K562 (cell line): ENCODE measurements at regions not wholly inside any gene's neighbourhood (a gene's known extent, or its start where the extent isn't known, plus 50 kb on each side); places are given as distances from the start of the nearest gene placed in this dataset.

Experiments
- ATAC-seq: fragments of 200-7000 bp; cut with Tn5 transposase; 3 replicates; pipeline ENCODE4 v1.9.1; 2020; ENCODE audit warnings: moderate library complexity
- BruUV-seq: library from RNA; stranded (reverse); fragments of 400-500 nt; replicated peaks from 2 replicates; lab custom pipeline; 2021; lab: Mats Ljungman, UMichigan
- CTCF ChIA-PET: fragments of 300-600 bp; formaldehyde crosslinking; extraction: SDS; loops from one replicate; lab custom pipeline; 2021; ENCODE audit warnings: low intra/inter-chr PET ratio; lab: Yijun Ruan, JAX
- POLR2A ChIA-PET: fragments of 300-600, 350-650 bp; sonication (Branson Sonifier 250); formaldehyde crosslinking; extraction: SDS; loops from one replicate; lab custom pipeline; 2021; ENCODE audit warnings: antibody characterized with exemption, inconsistent platforms; lab: Yijun Ruan, JAX
- DNase-seq, 4 experiments: peaks; one replicate each; pipeline versions ENCODE4 v3.0.0 to v3.0.0-alpha.2; 2011 to 2018; ENCODE audit warnings: low spot score in 3 of 4, mixed read lengths in 3 of 4; ENCODE audit errors: extremely low read depth in 1 of 4
- FAIRE-seq: peaks from 2 replicates; lab custom pipeline; 2011; peaks lifted over from hg19 to GRCh38; lab: Jason Lieb, UNC
- H2AFZ ChIP-seq: 2 replicates; pipeline ENCODE4 v1.6.0; 2011; ENCODE audit warnings: low read depth, low read length, control low read depth, inconsistent platforms
- H3K27ac ChIP-seq: fragments of 200-600 bp; 3 replicates; pipeline ENCODE4 v1.8.0; 2011; ENCODE audit warnings: low read depth, mild to moderate bottlenecking, control low read depth, inconsistent platforms, low read length, moderate library complexity, mixed read lengths; ENCODE audit errors: extremely low read depth
- H3K27me3 ChIP-seq, 2 experiments: fragments of 300-600 bp in 1 of 2; 2 replicates in 1 of 2; 3 replicates in 1 of 2; pipeline versions ENCODE4 v1.6.0 to v1.8.0; 2011; ENCODE audit warnings: inconsistent platforms in 2 of 2, low read length in 2 of 2, mild to moderate bottlenecking in 1 of 2, mixed read lengths in 1 of 2, moderate library complexity in 1 of 2; ENCODE audit not compliant: control insufficient read depth in 2 of 2, insufficient read depth in 2 of 2
- H3K36me3 ChIP-seq: fragments of 300-600 bp; 3 replicates; pipeline ENCODE4 v1.8.0; 2011; ENCODE audit warnings: mild to moderate bottlenecking, low read length, inconsistent platforms; ENCODE audit not compliant: control insufficient read depth, insufficient read depth
- H3K4me1 ChIP-seq, 2 experiments: fragments of 200-600 bp in 1 of 2; replicated peaks in 1 of 2; 2 replicates in 1 of 2; 3 replicates in 1 of 2; pipeline versions ENCODE4 v1.5.1 to v1.8.0; 2011; ENCODE audit warnings: inconsistent platforms in 2 of 2, low read length in 2 of 2, mild to moderate bottlenecking in 1 of 2, mixed read lengths in 1 of 2, moderate library complexity in 1 of 2; ENCODE audit not compliant: control insufficient read depth in 2 of 2, insufficient read depth in 2 of 2
- H3K4me2 ChIP-seq: 2 replicates; pipeline ENCODE4 v1.6.1; 2011; ENCODE audit warnings: low read length, control low read depth, inconsistent platforms, mixed read lengths; ENCODE audit not compliant: insufficient read depth
- H3K4me3 ChIP-seq: fragments of 200-600 bp; sonication (generic), shearing (Covaris generic); 2 replicates; pipeline ENCODE4 v1.5.1; 2016; ENCODE audit warnings: control low read depth, inconsistent platforms
- H3K79me2 ChIP-seq: fragments of 200-600 bp; 3 replicates; pipeline ENCODE4 v1.8.0; 2011; ENCODE audit warnings: low read length, inconsistent platforms; ENCODE audit not compliant: control insufficient read depth, insufficient read depth
- H3K9ac ChIP-seq, 2 experiments: 2 replicates each; pipeline versions ENCODE4 v1.6.0 to v1.6.1; 2011; ENCODE audit warnings: low read depth in 2 of 2, low read length in 2 of 2, control low read depth in 1 of 2, inconsistent platforms in 1 of 2, mild to moderate bottlenecking in 1 of 2, mixed read lengths in 1 of 2; ENCODE audit not compliant: insufficient read depth in 1 of 2
- H3K9me1 ChIP-seq: one replicate; pipeline ENCODE4 v1.6.0; 2011; ENCODE audit warnings: inconsistent platforms, mild to moderate bottlenecking, low read length, moderate library complexity; ENCODE audit not compliant: control insufficient read depth, insufficient read depth
- H3K9me3 ChIP-seq: replicated peaks from 2 replicates; pipeline ENCODE4 v1.5.1; 2011; ENCODE audit warnings: low read depth, low read length, inconsistent platforms; ENCODE audit not compliant: control insufficient read depth, insufficient read depth
- H4K20me1 ChIP-seq: replicated peaks from 2 replicates; pipeline ENCODE4 v1.6.1; 2011; ENCODE audit warnings: low read length, inconsistent platforms, mixed read lengths; ENCODE audit not compliant: control insufficient read depth, insufficient read depth
- HNRNPK ChIP-seq: fragments of 200-400 bp; formaldehyde crosslinking; IDR thresholded peaks from one replicate; pipeline ENCODE4 v1.6.1; 2018; ENCODE audit warnings: mild to moderate bottlenecking, low read depth, low read length; ENCODE audit not compliant: poor library complexity, severe bottlenecking
- NCOR1 ChIP-seq: fragments of 450-650 bp; IDR thresholded peaks from 2 replicates; pipeline ENCODE4 v1.6.1; 2016; ENCODE audit warnings: mild to moderate bottlenecking, moderate library complexity
- PHB2 ChIP-seq: fragments of 450-650 bp; IDR thresholded peaks from 2 replicates; pipeline ENCODE4 v1.6.1; 2017; ENCODE audit warnings: low read depth
- ZNF57 ChIP-seq: fragments of 450-650 bp; formaldehyde crosslinking; IDR thresholded peaks from 2 replicates; pipeline ENCODE4 v1.4.0; 2020; ENCODE audit warnings: mild to moderate bottlenecking, moderate library complexity
- ZNF592 ChIP-seq: fragments of 450-650 bp; IDR thresholded peaks from 2 replicates; pipeline ENCODE4 v1.6.1; 2017; ENCODE audit warnings: antibody characterized with exemption, mild to moderate bottlenecking
- WGBS: fragments of 100-300 bp; shearing (Covaris generic); methylation state at CpG from one replicate; pipeline ENCODE4 v1.1.6; 2016; ENCODE audit warnings: low coverage, mixed read lengths; ENCODE audit not compliant: insufficient coverage; ENCODE audit errors: missing lambda C conversion rate; 5-methylcytosine and 5-hydroxymethylcytosine counted together
- in situ Hi-C: fragments of 300-500 bp; cut with MboI; formaldehyde crosslinking; loops from 4 replicates; pipeline ENCODE4 v1.15.0; 2018; ENCODE audit warnings: inconsistent platforms, mixed read lengths
- intact Hi-C: fragments of 100-400 bp; cut with micrococcal nuclease; formaldehyde crosslinking; loops from 2 replicates; pipeline ENCODE4 v1.14.2; 2022
- TF ChIP-seq, protein P1 (sequence below): fragments of 450-650 bp; conservative IDR thresholded peaks from 2 replicates; pipeline ENCODE4 v1.6.1; 2016; ENCODE audit warnings: missing genetic modification characterization, low read depth, mild to moderate bottlenecking, control low read depth, missing compliant biosample characterization
- TF ChIP-seq, protein P2 (sequence below), 2 experiments: fragments of 450-650 bp; IDR thresholded peaks; 2 replicates each; pipeline ENCODE4 v1.6.1; 2016; ENCODE audit warnings: mild to moderate bottlenecking in 2 of 2, borderline replicate concordance in 1 of 2, low read depth in 1 of 2, moderate library complexity in 1 of 2

DNA sequence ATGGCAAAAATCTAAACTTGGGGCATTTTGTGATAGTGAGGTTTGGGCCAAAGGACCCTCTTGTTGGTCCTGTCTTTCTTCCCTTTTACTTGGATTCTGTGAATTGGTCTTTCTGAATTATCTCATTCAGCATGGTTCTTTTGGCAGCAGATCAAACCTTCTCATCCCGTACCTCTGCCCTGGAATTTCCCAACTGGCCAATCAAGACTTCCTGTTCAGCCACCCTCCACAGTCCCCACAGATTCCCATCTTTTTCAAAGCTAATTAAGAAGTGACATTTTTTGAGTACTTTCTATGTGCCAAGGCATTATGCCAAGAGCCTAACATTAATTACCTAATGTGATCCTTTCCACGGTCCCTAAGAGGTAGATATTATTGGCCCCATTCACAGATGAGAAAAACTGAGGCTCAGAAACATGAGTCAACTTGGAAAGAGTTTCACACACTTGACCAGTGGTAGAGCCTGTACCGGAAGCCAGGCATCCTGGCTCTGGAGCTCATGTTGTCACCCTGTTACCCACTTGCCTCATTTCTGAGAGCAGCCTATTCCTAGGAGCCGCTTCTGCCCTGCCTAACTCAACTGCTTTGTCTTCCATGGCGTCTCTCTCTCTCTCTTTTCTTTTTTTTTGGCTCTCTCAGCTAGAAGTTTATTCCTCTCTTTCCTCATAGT, 135.9 kb downstream of the C12orf75 start:
- no peaks in the 10 kb centered on the region for H3K9me1 ChIP-seq
- H3K27me3 ChIP-seq: peaks cover 0 to 5% of the 10 kb centered on the region in 2 experiments; a peak in 1 of 5 replicates
- 2% methylated on average over 5 of the region's 5 CpGs for WGBS
- no peaks in the 10 kb centered on the region for H3K4me1 ChIP-seq
- intact Hi-C loops: no loop called here
- no peaks in the 10 kb centered on the region for H3K9me3 ChIP-seq
- H3K27ac ChIP-seq: no peak overlapping the region
- in situ Hi-C loops: no loop called here
- no peak for DNase-seq
- ChIA-PET CTCF (no interaction called here), POLR2A (no interaction called here)
- no peaks in the 10 kb centered on the region for H4K20me1 ChIP-seq
- no peak for FAIRE-seq
- no peaks in the 10 kb centered on the region for H3K36me3 ChIP-seq
- no peak overlapping the region for H3K4me3 ChIP-seq
- H3K9ac ChIP-seq: no peak overlapping the region
- no TSS peak for BruUV-seq
- no peak overlapping the region for H3K4me2 ChIP-seq
- H2AFZ ChIP-seq: no peak overlapping the region
- H3K79me2 ChIP-seq: no peaks in the 10 kb centered on the region
- ATAC-seq: no peak
- no peak for TF ChIP-seq ZNF592
- no peak for TF ChIP-seq ZNF57
- TF ChIP-seq NCOR1: no peak
- TF ChIP-seq, protein P1, sequence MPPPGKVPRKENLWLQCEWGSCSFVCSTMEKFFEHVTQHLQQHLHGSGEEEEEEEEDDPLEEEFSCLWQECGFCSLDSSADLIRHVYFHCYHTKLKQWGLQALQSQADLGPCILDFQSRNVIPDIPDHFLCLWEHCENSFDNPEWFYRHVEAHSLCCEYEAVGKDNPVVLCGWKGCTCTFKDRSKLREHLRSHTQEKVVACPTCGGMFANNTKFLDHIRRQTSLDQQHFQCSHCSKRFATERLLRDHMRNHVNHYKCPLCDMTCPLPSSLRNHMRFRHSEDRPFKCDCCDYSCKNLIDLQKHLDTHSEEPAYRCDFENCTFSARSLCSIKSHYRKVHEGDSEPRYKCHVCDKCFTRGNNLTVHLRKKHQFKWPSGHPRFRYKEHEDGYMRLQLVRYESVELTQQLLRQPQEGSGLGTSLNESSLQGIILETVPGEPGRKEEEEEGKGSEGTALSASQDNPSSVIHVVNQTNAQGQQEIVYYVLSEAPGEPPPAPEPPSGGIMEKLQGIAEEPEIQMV (tag): no peak
- no peak for TF ChIP-seq PHB2
- no peak for TF ChIP-seq HNRNPK
- TF ChIP-seq, protein P2, sequence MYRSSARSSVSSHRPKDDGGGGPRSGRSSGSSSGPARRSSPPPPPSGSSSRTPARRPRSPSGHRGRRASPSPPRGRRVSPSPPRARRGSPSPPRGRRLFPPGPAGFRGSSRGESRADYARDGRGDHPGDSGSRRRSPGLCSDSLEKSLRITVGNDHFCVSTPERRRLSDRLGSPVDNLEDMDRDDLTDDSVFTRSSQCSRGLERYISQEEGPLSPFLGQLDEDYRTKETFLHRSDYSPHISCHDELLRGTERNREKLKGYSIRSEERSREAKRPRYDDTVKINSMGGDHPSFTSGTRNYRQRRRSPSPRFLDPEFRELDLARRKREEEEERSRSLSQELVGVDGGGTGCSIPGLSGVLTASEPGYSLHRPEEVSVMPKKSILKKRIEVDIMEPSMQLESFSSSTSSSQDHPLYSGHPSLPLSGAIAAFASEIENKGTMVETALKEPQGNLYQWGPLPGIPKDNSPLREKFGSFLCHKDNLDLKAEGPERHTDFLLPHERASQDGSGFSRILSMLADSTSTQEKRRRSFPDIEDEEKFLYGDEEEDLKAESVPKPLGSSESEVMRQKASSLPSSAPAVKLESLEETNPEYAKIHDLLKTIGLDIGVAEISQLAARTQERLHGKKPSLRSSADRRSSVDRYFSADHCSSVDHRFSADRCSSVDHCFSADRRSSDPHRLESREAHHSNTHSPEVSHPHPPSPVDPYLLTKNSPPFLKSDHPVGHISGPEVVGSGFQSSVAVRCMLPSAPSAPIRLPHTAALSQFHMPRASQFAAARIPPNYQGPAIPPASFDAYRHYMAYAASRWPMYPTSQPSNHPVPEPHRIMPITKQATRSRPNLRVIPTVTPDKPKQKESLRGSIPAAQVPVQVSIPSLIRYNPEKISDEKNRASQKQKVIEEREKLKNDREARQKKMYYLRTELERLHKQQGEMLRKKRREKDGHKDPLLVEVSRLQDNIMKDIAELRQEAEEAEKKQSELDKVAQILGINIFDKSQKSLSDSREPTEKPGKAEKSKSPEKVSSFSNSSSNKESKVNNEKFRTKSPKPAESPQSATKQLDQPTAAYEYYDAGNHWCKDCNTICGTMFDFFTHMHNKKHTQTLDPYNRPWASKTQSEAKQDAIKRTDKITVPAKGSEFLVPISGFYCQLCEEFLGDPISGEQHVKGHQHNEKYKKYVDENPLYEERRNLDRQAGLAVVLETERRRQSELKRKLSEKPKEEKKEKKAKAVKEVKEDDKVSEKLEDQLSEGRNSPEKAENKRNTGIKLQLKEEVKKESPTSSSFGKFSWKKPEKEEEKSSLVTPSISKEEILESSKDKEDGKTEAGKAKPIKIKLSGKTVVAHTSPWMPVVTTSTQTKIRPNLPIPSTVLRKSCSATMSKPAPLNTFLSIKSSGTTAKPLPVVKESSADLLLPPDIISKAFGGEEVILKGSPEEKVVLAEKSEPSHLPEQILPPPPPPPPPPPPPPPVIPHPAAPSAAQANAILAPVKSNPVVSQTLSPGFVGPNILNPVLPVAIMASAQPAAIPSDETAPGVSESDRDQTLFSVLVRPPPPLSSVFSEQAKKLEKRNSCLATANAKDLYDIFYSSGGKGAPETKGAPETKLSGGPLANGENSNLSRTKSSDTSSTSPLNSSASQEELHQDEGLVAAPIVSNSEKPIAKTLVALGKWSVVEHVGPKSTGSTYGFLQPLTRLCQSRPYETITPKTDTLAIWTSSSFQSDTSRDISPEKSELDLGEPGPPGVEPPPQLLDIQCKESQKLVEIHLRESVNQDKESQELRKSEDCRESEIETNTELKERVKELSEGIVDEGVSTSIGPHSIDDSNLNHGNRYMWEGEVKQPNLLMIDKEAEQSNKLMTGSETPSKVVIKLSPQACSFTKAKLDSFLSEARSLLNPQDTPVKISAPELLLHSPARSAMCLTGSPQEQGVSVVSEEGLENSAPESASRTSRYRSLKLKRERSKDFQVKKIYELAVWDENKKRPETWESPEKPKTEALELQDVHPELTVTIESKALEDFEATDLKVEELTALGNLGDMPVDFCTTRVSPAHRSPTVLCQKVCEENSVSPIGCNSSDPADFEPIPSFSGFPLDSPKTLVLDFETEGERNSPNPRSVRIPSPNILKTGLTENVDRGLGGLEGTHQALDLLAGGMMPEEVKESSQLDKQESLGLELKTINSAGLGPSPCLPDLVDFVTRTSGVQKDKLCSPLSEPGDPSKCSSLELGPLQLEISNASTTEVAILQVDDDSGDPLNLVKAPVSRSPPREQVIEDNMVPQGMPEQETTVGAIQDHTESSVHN (IDR thresholded peaks at IDR 0.05; ENCODE audit: borderline replicate concordance in 1 of 2, low read depth in 1 of 2): no peak
